Endothelial cell of umbilical vein (primary cell): ENCODE measurements at regions not wholly inside any gene's neighbourhood (a gene's known extent, or its start where the extent isn't known, plus 50 kb on each side); places are given as distances from the start of the nearest gene placed in this dataset.

Source experiments
- BruUV-seq: library from RNA; stranded (reverse); fragments of 400-500 nt; replicated peaks from 2 replicates; lab custom pipeline; 2021; lab: Mats Ljungman, UMichigan
- CTCF ChIA-PET: fragments of 300-600, 350-600 bp; sonication (Branson Sonifier 250); formaldehyde crosslinking; loops from one replicate; lab custom pipeline; 2021; ENCODE audit warnings: antibody characterized with exemption, inconsistent platforms; lab: Charles Lee
- POLR2A ChIA-PET: fragments of 300-600, 350-600 bp; sonication (Branson Sonifier 250); formaldehyde crosslinking; loops from one replicate; lab custom pipeline; 2021; ENCODE audit warnings: antibody characterized with exemption, inconsistent platforms; lab: Charles Lee
- DNase-seq: peaks from one replicate; pipeline ENCODE4 v3.0.0-alpha.2; 2011; ENCODE audit warnings: low read depth, low spot score
- FAIRE-seq: peaks from 2 replicates; lab custom pipeline; 2011; peaks lifted over from hg19 to GRCh38; lab: Jason Lieb, UNC
- H2AFZ ChIP-seq: 2 replicates; pipeline ENCODE4 v1.6.0; 2012; ENCODE audit warnings: low read depth, low read length, control low read depth, inconsistent platforms
- H3K27ac ChIP-seq: 2 replicates; pipeline ENCODE4 v1.5.1; 2011; ENCODE audit warnings: low read depth, mild to moderate bottlenecking, control low read depth, low read length, moderate library complexity; ENCODE audit not compliant: insufficient read depth
- H3K27me3 ChIP-seq, 2 experiments: 2 replicates each; pipeline versions ENCODE4 v1.6.0 to v1.6.1; 2011; ENCODE audit warnings: low read length in 2 of 2, mixed read lengths in 1 of 2; ENCODE audit not compliant: control insufficient read depth in 2 of 2, insufficient read depth in 2 of 2
- H3K36me3 ChIP-seq, 2 experiments: 2 replicates in 1 of 2; 3 replicates in 1 of 2; pipeline ENCODE4 v1.5.1; 2011; ENCODE audit warnings: low read length in 2 of 2, mild to moderate bottlenecking in 1 of 2, moderate library complexity in 1 of 2; ENCODE audit not compliant: control insufficient read depth in 2 of 2, insufficient read depth in 2 of 2; ENCODE audit errors: extremely low read depth in 1 of 2
- H3K4me1 ChIP-seq: 3 replicates; pipeline ENCODE4 v1.5.1; 2011; ENCODE audit warnings: mild to moderate bottlenecking, low read length; ENCODE audit not compliant: control insufficient read depth, insufficient read depth; ENCODE audit errors: extremely low read depth
- H3K4me2 ChIP-seq: 2 replicates; pipeline ENCODE4 v1.6.1; 2011; ENCODE audit warnings: low read length, control low read depth, mixed read lengths; ENCODE audit not compliant: insufficient read depth
- H3K4me3 ChIP-seq, 3 experiments: fragments of 200-600 bp in 1 of 3; sonication (generic), shearing (Covaris generic) in 1 of 3; replicated peaks in 1 of 3; 2 replicates each; pipeline ENCODE4 v1.5.1; 2011 to 2016; ENCODE audit warnings: control low read depth in 3 of 3, low read length in 3 of 3, mild to moderate bottlenecking in 2 of 3, inconsistent platforms in 1 of 3, low read depth in 1 of 3, moderate library complexity in 1 of 3; ENCODE audit not compliant: insufficient read depth in 1 of 3
- H3K79me2 ChIP-seq: 2 replicates; pipeline ENCODE4 v1.6.0; 2012; ENCODE audit warnings: low read length, inconsistent platforms; ENCODE audit not compliant: control insufficient read depth, insufficient read depth
- H3K9ac ChIP-seq: replicated peaks from 2 replicates; pipeline ENCODE3; 2011; ENCODE audit warnings: low read length, control low read depth; ENCODE audit not compliant: insufficient read depth; ENCODE audit errors: extremely low read depth
- H3K9me1 ChIP-seq: replicated peaks from 3 replicates; pipeline ENCODE4 v1.6.0; 2011; ENCODE audit warnings: mild to moderate bottlenecking, low read length; ENCODE audit not compliant: control insufficient read depth, insufficient read depth; ENCODE audit errors: extremely low read depth
- H3K9me3 ChIP-seq: replicated peaks from 2 replicates; pipeline ENCODE4 v1.5.1; 2012; ENCODE audit warnings: low read length, inconsistent platforms; ENCODE audit not compliant: control insufficient read depth, insufficient read depth
- H4K20me1 ChIP-seq: replicated peaks from 2 replicates; pipeline ENCODE3; 2011; ENCODE audit warnings: mild to moderate bottlenecking, low read length; ENCODE audit not compliant: control insufficient read depth, insufficient read depth; ENCODE audit errors: extremely low read depth
- CTCF ChIP-seq, 2 donors: IDR thresholded peaks; 1 replicate in 1 of 2; 2 replicates in 1 of 2; pipeline ENCODE4 v1.5.1; 2011; ENCODE audit warnings: low read length in 2 of 2, mild to moderate bottlenecking in 2 of 2, moderate library complexity in 2 of 2, control low read depth in 1 of 2, inconsistent platforms in 1 of 2, low read depth in 1 of 2; ENCODE audit not compliant: insufficient read depth in 1 of 2; ENCODE audit errors: extremely low read depth in 1 of 2
- EZH2 ChIP-seq: IDR thresholded peaks from 2 replicates; pipeline ENCODE4 v1.6.1; 2012; ENCODE audit warnings: borderline replicate concordance, low read depth, mild to moderate bottlenecking, moderate library complexity, low read length, inconsistent platforms; ENCODE audit not compliant: severe bottlenecking
- FOS ChIP-seq: IDR thresholded peaks from 2 replicates; pipeline ENCODE4 v1.6.1; 2011; ENCODE audit warnings: mild to moderate bottlenecking, low read length, moderate library complexity, borderline replicate concordance; ENCODE audit not compliant: insufficient read depth
- GATA2 ChIP-seq: IDR thresholded peaks from 2 replicates; pipeline ENCODE4 v1.7.0; 2011; ENCODE audit warnings: low read depth, mild to moderate bottlenecking, moderate library complexity, mixed read lengths, low read length; ENCODE audit not compliant: insufficient read length, insufficient read depth
- JUN ChIP-seq: IDR thresholded peaks from 2 replicates; pipeline ENCODE4 v1.6.1; 2011; ENCODE audit warnings: borderline replicate concordance, low read depth; ENCODE audit not compliant: insufficient read length, insufficient read depth
- MAX ChIP-seq: IDR thresholded peaks from 2 replicates; pipeline ENCODE4 v1.6.1; 2011; ENCODE audit not compliant: insufficient read depth, insufficient read length
- MYC ChIP-seq: IDR thresholded peaks from one replicate; pipeline ENCODE4 v1.6.1; 2011; ENCODE audit warnings: mild to moderate bottlenecking, low read depth, low read length
- POLR2A ChIP-seq: IDR thresholded peaks from 2 replicates; pipeline ENCODE4 v1.6.1; 2012; ENCODE audit warnings: low read depth, mild to moderate bottlenecking, control low read depth, low read length
- POLR2AphosphoS5 ChIP-seq: IDR thresholded peaks from 2 replicates; pipeline ENCODE4 v1.6.1; 2012; ENCODE audit warnings: low read depth, mild to moderate bottlenecking, control low read depth, low read length, moderate library complexity; ENCODE audit not compliant: insufficient read depth
- dilution Hi-C: fragments of 300-500 bp; cut with MboI; formaldehyde crosslinking; loops from one replicate; pipeline ENCODE4 v1.15.0; 2019; ENCODE audit warnings: low sequenced_read_pairs; ENCODE audit not compliant: extremely low pct_ligation_motif_present
- intact Hi-C: fragments of 100-400 bp; cut with micrococcal nuclease; formaldehyde crosslinking; loops from one replicate; pipeline ENCODE4 v1.10.0; 2022

- Histone ChIP-seq H3K4me3 (no peak overlapping the region), H3K9me1 (no peaks in the 10 kb centered on the region), H3K79me2 (no peaks in the 10 kb centered on the region), H3K36me3 (no peaks in the 10 kb centered on the region), H3K9ac (no peak overlapping the region), H3K4me1 (peaks cover 3% of the 10 kb centered on the region), H4K20me1 (no peaks in the 10 kb centered on the region), H3K27ac (no peak overlapping the region), H3K4me2 (no peak overlapping the region), H3K9me3 (no peaks in the 10 kb centered on the region), H3K27me3 (no peaks in the 10 kb centered on the region), H2AFZ (no peak overlapping the region)
- FAIRE-seq (no peak), DNase-seq (no peak)
- intact Hi-C loops (no loop called here), dilution Hi-C loops (no loop called here)
- ChIA-PET POLR2A (no interaction called here), CTCF (interaction anchor here (1.4 kb wide), 1 partner anchor 11 kb away, joined by 6 read pairs; no protein-coding TSS in a partner anchor)
- TF ChIP-seq MAX = no peak
- TF ChIP-seq POLR2AphosphoS5 = no peak
- no peak for TF ChIP-seq MYC
- no peak for TF ChIP-seq FOS
- no peak for TF ChIP-seq GATA2
- no peak for TF ChIP-seq JUN
- no peak for TF ChIP-seq CTCF (IDR thresholded peaks at IDR 0.05; ENCODE audit: extremely low read depth in 1 of 2, insufficient read depth in 1 of 2, low read depth in 1 of 2, low read length in 2 of 2)
- no peak for TF ChIP-seq POLR2A
- TF ChIP-seq EZH2 = no peak
- BruUV-seq = no TSS peak
Measured at GRCh38 chr12:92002195-92002649, 143.4 kb downstream of the BTG1 start.
